EH (cell line): ENCODE measurements at regions not wholly inside any gene's neighbourhood (a gene's known extent, or its start where the extent isn't known, plus 50 kb on each side); places are given as distances from the start of the nearest gene placed in this dataset.

Experiments
- DNase-seq: peaks from one replicate; pipeline ENCODE4 v3.0.0-alpha.2; 2015; ENCODE audit warnings: low read depth

DNA sequence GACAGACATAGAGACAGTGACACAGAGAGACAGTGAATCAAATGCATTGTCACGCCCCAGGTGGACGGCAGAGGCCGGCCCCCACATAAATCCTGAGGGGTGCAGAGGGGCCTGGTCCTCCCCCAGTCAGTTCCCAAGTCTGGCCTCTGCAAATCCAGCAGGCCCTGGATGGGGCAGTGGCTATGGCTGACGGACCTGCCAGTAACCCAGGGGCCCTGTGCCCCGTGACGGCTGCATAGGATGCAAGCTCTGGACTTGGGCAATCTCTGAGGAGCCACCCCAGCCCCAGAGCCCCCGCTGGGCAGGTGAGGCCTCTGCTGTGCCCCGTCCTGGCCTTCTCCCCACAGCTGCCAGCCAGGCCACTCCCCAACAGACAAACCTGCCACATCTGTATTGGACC is 204.5 kb downstream of the BRD1 start:
- DNase-seq, result no peak

- DNase-seq, result no peak
Measured at GRCh38 chr22:49622241-49623105, 205.2 kb downstream of the BRD1 start.

- DNase-seq, result no peak
Measured at GRCh38 chr22:49621601-49622210, 206.0 kb downstream of the BRD1 start.

GRCh38 chr22:49620666-49621065 is 207.0 kb downstream of the BRD1 start:
- DNase-seq, result no peak

DNA sequence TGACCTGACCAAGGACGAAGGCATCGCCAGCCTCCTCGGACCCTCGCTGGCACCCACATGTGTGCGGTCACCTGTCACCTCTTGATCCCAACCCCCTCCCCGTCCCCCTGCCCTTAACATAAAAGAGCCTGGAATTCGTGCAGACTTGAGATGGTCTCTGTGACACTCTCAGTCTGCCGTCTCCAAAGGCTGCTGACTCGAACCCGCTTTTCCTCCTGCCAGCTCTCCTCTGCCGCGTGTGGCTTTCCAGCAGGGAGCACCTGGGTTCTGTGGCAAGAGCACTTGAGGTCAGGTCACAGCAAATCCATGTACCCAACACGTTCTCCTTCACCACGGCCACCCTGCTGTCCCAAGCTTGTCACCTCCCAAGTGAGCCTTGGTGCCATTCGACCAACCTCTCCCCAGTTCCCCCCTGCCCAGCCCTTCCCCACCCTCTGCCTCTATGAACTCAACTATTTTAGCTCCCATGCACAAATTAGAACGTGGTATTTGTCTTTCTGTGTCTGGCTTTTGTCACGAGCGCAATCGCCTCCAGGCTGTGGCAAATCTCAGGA is 207.6 kb downstream of the BRD1 start:
- no peak for DNase-seq

GRCh38 chr22:49619301-49619700 is 208.4 kb downstream of the BRD1 start:
- DNase-seq, result no peak

DNA sequence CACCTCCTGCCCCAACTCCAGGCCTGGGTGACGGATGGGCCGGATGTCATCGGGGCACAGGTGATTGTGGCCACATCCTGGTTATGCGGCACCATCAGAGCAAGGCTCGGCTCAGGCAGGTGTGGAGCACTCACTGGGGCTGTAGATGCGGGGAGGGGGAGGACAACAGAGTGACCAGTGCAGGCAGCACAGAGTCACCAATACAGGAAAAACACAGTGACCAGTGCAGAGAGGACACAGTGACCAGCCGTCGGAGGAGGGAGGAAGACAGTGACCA is 209.1 kb downstream of the BRD1 start:
- no peak for DNase-seq

DNA sequence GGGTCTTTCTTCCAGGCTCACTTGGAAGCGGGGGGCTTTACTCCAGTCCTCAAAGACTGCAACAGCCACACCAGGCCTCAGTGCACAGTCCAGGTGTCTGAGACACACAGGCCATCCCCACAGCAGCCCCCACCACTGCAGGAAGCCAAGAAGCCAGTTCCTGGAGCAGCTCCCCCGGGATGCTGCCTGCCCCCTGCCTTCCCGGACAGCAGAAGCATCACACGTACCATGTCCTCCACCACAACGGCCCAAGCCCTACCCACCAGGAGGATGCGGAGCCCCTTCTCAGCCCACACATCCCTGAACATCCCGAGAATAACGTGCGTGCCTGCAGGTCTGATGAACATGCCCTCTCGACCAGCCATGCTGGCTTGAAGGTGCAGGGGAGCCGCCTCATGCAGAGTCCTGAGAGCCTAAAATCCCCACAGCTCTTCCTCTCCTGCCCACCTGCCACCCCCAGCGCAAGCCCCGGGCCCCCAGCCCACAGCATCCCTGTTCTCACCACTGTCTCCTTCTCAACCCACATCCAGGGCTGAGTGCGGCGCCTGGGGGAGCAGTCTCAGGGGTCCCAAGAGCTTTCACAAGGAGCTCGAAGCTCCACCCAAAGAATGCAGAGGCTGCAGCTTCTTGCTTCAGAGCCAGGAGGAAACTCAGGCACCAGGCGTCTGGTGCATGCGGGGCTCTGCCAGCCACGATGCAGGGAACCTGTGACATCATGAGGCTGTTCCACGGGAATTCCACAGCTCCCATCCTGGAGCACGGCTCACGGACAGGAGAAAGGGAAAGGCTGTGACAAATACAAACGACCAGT is 209.6 kb downstream of the BRD1 start:
- no peak for DNase-seq

GRCh38 chr22:49617264-49617663 is 210.4 kb downstream of the BRD1 start:
- no peak for DNase-seq

DNA sequence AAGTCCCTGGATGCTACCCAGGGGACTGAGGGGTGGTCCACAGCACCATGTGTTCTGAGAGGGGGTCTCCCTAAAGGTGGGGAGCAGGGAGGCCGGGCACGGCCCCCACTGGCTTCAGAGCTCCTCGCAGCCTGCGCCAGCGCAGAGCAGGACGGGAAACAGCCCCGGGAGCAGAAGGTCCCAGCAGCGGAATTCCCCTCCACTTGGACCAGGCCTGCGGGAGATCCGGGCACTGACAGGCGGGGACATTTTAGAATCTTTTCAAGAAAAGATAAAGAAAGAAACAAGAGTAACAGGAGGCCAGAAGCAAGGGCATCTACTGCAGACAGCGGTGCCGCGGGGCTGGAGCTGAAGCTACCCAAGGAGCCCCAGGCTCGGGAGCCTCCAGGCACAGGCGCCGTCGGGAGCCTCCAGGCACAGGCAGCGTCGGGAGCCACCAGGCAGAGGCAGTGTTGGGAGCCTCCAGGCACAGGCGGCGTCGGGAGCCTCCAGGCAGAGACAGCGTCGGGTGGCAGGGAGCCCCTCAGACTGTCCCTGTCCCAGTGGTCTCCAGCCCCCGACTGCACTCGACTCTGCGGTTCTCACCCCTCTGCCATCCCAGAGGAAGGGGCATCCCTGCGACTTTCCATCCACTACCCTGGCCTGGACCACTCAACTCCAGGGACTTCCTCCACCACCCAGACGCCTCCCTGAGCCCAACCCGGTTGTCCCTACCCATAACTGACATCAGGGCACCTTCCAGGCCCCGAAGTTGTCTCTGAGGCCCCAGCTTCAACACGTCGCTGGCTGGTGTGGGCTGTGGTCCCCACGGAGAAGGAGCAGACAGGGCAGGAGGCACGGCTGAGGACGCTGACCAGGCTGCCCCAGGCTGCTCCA is 211.1 kb downstream of the BRD1 start:
- no peak for DNase-seq

DNA sequence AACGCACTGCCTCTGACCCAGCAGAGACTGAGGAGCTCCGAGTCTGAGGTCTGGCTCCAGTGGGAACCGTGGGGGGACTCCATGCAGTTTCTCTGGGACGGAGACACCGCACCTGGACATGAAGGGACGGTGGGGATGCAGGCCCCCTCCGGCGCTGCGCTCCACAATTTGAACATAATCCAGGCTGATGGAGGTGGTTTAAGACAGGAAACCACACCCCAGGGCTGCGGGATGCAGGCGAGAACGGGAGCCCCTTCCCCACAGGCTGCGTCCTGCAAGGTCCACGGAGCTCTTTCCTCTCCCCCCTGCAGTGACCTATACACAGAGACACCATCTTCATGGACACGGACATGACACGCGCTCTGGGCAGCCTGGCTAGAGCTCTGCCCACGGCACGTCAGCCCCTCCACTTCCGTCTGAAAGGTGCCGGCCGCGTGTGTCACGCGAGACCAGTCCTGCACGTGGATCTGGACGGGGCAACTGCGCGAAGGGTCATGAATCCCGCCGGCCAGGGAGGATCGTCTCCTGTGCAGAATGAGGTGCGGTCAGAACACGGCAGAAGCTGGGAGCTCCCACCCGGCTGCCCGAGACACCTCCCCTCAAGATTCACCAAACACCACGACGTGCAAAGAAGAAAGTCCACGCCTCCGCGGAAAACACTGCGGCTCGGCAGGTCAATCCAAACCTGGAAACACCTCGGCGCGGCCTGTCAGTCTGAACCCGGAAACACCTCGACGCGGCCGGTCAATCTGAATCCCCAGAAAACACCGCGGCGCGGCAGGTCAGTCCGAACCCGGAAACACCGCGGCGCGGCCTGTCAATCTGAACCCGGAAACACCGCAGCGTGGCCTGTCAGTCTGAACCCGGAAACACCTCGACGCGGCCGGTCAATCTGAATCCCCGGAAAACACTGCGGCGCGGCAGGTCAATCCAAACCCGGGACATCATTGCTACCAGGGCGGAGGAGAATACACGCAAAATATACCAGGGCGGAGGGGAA is 212.4 kb downstream of the BRD1 start:
- DNase-seq, result no peak

GRCh38 chr22:49613511-49614270 is 214.0 kb downstream of the BRD1 start:
- no peak for DNase-seq

- no peak for DNase-seq
Measured at GRCh38 chr22:49613108-49613507, 214.6 kb downstream of the BRD1 start.

DNA sequence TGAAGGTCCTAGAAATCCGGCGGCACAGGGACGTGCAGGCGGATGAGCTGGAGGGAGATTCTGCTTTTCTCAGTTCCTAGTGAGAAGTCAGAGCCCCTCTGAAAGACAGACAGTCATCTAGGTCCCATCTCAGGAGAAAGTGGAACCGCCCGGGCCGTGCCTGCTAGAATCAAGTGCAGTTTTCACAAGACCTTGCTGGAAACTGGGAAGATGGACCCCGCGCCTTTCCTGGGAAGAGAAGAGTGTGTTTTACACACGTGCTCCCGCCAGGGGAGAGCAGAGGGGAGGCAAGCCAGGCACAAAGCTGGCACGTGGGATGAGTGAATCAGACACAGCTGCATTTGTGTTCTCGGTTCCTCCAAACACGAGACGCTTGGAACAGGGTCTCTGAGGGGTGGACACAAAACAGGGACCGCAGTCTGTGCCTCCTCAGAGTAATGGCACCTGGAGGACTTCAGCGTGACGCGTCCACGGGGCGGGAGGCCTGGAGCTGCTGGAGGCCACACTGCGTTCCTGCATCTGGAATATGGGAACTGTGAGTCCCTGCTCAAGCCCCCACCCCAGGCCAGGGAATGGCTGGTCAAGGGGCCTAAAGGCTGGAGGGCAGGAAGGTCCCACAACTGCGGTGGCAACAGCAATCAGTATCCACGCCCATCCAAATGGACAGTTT is 218.3 kb downstream of the BRD1 start:
- no peak for DNase-seq

- DNase-seq, result no peak
Measured at GRCh38 chr22:49608660-49609059, 219.0 kb downstream of the BRD1 start.

DNA sequence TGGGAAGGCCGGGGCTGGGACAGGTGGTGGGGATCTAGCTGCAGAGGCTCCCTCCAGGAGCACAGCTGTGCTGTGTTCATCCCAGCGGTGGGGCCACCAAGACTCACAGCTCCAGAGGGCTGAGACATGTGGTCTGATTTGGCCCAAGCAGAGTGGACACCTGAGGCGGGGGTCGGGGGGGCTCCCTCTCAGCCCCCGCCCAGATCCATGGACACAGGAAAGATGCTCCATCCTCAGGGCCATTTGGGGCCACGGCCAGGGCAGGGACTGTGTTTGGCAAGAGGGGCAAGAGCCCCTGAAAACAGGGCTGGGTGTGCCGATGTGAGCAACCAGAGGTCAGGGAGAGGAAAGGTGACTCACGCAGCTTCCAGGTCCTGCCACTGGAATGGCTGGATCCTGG is 219.4 kb downstream of the BRD1 start:
- no peak for DNase-seq

DNA sequence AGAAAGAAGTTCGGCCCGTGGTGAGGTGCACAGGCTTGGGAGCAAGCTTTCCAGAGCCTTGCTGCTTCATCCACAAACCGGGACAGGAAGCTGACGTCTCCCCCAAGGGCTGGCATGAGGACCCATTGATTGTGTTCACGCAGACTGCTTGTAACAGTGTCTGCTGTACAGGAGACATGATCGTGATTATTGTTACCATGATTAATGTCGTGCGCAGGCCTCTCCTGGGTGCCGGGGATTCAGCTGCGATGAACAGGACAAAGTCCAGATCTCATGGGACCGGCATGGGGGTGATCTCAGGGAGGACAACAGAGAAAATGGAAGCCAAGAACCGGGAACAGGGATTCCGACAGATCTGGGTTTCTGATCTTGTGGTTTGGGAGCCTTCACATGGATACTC is 219.9 kb downstream of the BRD1 start:
- no peak for DNase-seq

- no peak for DNase-seq
Measured at GRCh38 chr22:49606562-49607290, 220.9 kb downstream of the BRD1 start.
